ENCODE measurements at regions not wholly inside any gene's neighbourhood (a gene's known extent, or its start where the extent isn't known, plus 50 kb on each side); places are given as distances from the start of the nearest gene placed in this dataset.

DNA sequence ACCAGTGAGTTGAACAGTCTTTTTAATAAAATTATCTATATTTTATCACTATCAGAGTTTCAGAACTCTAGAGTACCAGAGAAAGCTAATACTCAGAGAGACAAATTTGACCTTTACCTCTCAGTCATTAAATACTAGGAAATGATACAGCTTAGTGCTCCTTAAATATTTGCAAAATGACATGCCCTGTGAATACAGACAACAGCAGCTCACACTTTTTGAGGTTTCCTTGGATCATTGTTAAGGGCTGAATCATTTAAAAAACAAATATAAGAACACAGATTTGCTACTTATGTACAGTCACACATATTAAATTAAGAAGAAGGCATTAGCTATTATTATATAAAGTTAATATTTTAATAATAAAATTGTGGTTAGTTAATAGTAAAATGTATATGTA lies 1158.7 kb upstream of the EYS start:
- intact Hi-C loops (cut with micrococcal nuclease) (no loop called here), dilution Hi-C loops (cut with MboI; ENCODE audit: extremely low pct_ligation_motif_present, low sequenced_read_pairs) (no loop called here)
- no TSS peak for BruUV-seq (replicated peaks)
- no peak overlapping the region for H3K9ac ChIP-seq (replicated peaks; ENCODE audit: extremely low read depth, insufficient read depth, low read length)
- no peak for FAIRE-seq
- H3K27me3 ChIP-seq (ENCODE audit: control insufficient read depth in 2 of 2, insufficient read depth in 2 of 2, low read length in 2 of 2): no peaks in the 10 kb centered on the region
- H3K4me3 ChIP-seq (replicated peaks in 1 of 3; ENCODE audit: insufficient read depth in 1 of 3, low read depth in 1 of 3, low read length in 3 of 3): no peak overlapping the region
- no peaks in the 10 kb centered on the region for H4K20me1 ChIP-seq (replicated peaks; ENCODE audit: control insufficient read depth, extremely low read depth, insufficient read depth, low read length)
- H2AFZ ChIP-seq (ENCODE audit: low read depth, low read length): no peak overlapping the region
- no peak for TF ChIP-seq FOS (IDR thresholded peaks at IDR 0.05; ENCODE audit: borderline replicate concordance, insufficient read depth, low read length)
- TF ChIP-seq JUN (IDR thresholded peaks at IDR 0.05; ENCODE audit: borderline replicate concordance, insufficient read depth, insufficient read length, low read depth): no peak
- no peak for TF ChIP-seq MYC (IDR thresholded peaks at IDR 0.05; ENCODE audit: low read depth, low read length)
- no peak for TF ChIP-seq POLR2A (IDR thresholded peaks at IDR 0.05; ENCODE audit: low read depth, low read length)
- TF ChIP-seq EZH2 (IDR thresholded peaks at IDR 0.05; ENCODE audit: borderline replicate concordance, low read depth, low read length, severe bottlenecking): no peak
- TF ChIP-seq MAX (IDR thresholded peaks at IDR 0.05; ENCODE audit: insufficient read depth, insufficient read length): no peak
- TF ChIP-seq POLR2AphosphoS5 (IDR thresholded peaks at IDR 0.05; ENCODE audit: insufficient read depth, low read depth, low read length): no peak
- no peak for TF ChIP-seq GATA2 (IDR thresholded peaks at IDR 0.05; ENCODE audit: insufficient read depth, insufficient read length, low read depth, low read length)
- no peak for TF ChIP-seq CTCF (IDR thresholded peaks at IDR 0.05; ENCODE audit: extremely low read depth in 1 of 2, insufficient read depth in 1 of 2, low read depth in 1 of 2, low read length in 2 of 2)
- no peak overlapping the region for H3K4me2 ChIP-seq (ENCODE audit: insufficient read depth, low read length)
- no peak overlapping the region for H3K27ac ChIP-seq (ENCODE audit: insufficient read depth, low read depth, low read length)
- no peaks in the 10 kb centered on the region for H3K36me3 ChIP-seq (ENCODE audit: control insufficient read depth in 2 of 2, extremely low read depth in 1 of 2, insufficient read depth in 2 of 2, low read length in 2 of 2)
- H3K4me1 ChIP-seq (ENCODE audit: control insufficient read depth, extremely low read depth, insufficient read depth, low read length): no peaks in the 10 kb centered on the region
- no peaks in the 10 kb centered on the region for H3K79me2 ChIP-seq (ENCODE audit: control insufficient read depth, insufficient read depth, low read length)
- ChIA-PET POLR2A (no interaction called here), CTCF (no interaction called here)
- no peaks in the 10 kb centered on the region for H3K9me1 ChIP-seq (replicated peaks; ENCODE audit: control insufficient read depth, extremely low read depth, insufficient read depth, low read length)
- H3K9me3 ChIP-seq (replicated peaks; ENCODE audit: control insufficient read depth, insufficient read depth, low read length): peaks cover 2% of the 10 kb centered on the region
- DNase-seq (ENCODE audit: low read depth, low spot score): no peak

All from endothelial cell of umbilical vein (primary cell).